ENCODE measurements at regions not wholly inside any gene's neighbourhood (a gene's known extent, or its start where the extent isn't known, plus 50 kb on each side); places are given as distances from the start of the nearest gene placed in this dataset.

DNA sequence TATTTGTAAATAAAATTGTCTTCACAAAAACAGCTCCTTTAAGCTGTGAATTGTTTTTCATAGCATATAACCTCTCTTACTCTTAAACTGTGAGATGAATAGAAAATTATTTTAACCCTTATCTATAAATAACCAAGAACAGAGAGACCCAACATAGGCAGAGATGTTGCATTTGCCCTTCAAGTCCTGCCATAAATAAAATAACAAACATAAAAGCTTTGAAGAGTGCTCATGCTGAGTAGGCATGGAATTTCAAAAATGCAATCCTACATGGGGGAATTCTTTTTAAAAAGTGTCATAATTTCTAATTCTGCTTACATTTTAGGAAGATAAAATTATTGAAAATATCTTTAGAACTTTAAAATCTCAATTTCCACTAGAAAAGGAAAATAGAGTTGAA lies 124.1 kb upstream of the FERD3L start:
- TF ChIP-seq EP300 (IDR thresholded peaks at IDR 0.05) (no peak), POLR2A (IDR thresholded peaks at IDR 0.05) (no peak), POLR2AphosphoS5 (IDR thresholded peaks at IDR 0.05) (no peak)
- TF ChIP-seq, protein P1, sequence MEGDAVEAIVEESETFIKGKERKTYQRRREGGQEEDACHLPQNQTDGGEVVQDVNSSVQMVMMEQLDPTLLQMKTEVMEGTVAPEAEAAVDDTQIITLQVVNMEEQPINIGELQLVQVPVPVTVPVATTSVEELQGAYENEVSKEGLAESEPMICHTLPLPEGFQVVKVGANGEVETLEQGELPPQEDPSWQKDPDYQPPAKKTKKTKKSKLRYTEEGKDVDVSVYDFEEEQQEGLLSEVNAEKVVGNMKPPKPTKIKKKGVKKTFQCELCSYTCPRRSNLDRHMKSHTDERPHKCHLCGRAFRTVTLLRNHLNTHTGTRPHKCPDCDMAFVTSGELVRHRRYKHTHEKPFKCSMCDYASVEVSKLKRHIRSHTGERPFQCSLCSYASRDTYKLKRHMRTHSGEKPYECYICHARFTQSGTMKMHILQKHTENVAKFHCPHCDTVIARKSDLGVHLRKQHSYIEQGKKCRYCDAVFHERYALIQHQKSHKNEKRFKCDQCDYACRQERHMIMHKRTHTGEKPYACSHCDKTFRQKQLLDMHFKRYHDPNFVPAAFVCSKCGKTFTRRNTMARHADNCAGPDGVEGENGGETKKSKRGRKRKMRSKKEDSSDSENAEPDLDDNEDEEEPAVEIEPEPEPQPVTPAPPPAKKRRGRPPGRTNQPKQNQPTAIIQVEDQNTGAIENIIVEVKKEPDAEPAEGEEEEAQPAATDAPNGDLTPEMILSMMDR (IDR thresholded peaks at IDR 0.05) = no peak
